ENCODE measurements at regions not wholly inside any gene's neighbourhood (a gene's known extent, or its start where the extent isn't known, plus 50 kb on each side); places are given as distances from the start of the nearest gene placed in this dataset.
"Not testable (repeated sequence)": the region's sequence is repeated elsewhere in the genome, so short reads cannot be mapped to it uniquely, and the experiment has no call there.

DNA sequence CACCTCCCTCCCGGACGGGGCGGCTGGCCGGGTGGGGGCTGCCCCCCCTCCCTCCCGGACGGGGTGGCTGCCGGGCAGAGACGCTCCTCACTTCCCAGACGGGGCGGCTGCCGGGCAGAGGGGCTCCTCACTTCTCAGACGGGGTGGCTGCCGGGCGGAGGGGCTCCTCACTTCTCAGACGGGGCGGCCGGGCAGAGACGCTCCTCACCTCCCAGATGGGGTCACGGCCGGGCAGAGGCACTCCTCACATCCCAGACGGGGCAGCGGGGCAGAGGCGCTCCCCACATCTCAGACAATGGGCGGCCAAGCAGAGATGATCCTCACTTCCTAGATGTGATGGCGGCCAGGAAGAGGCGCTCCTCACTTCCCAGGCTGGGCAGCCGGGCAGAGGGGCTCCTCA is 1430.4 kb upstream of the FLRT2 start:
- H3K36me3 ChIP-seq (ENCODE audit: control insufficient read depth in 1 of 2, insufficient read depth in 2 of 2, low read length in 1 of 2); ATAC-seq (ENCODE audit: low FRiP score); H3K4me3 ChIP-seq (ENCODE audit: low read length in 2 of 2); H3K9me3 ChIP-seq (ENCODE audit: control insufficient read depth, low read length); H3K27ac ChIP-seq (ENCODE audit: low read depth in 1 of 2, low read length in 2 of 2); intact Hi-C loops (cut with DNase I); H3K4me1 ChIP-seq (ENCODE audit: control insufficient read depth in 1 of 2, insufficient read depth in 2 of 2, low read length in 2 of 2); H3K27me3 ChIP-seq (ENCODE audit: control insufficient read depth in 1 of 2, insufficient read depth in 2 of 2, low read length in 1 of 2); DNase-seq: not testable (repeated sequence)
- WGBS, 2 donors: 96% methylated on average over 16 to 27 of the region's 27 CpGs

- DNase-seq (no peak), ATAC-seq (ENCODE audit: low FRiP score) (no peak)
- no peaks in the 10 kb centered on the region for H3K36me3 ChIP-seq (ENCODE audit: control insufficient read depth in 1 of 2, insufficient read depth in 2 of 2, low read length in 1 of 2)
- peaks cover 3% of the 10 kb centered on the region for H3K9me3 ChIP-seq (ENCODE audit: control insufficient read depth, low read length)
- no peak overlapping the region for H3K4me3 ChIP-seq (ENCODE audit: low read length in 2 of 2)
- H3K27me3 ChIP-seq (ENCODE audit: control insufficient read depth in 1 of 2, insufficient read depth in 2 of 2, low read length in 1 of 2): no peaks in the 10 kb centered on the region
- H3K27ac ChIP-seq (ENCODE audit: low read depth in 1 of 2, low read length in 2 of 2): no peak overlapping the region
- no peaks in the 10 kb centered on the region for H3K4me1 ChIP-seq (ENCODE audit: control insufficient read depth in 1 of 2, insufficient read depth in 2 of 2, low read length in 2 of 2)
- intact Hi-C loops (cut with DNase I): no loop called here
Observed at GRCh38 chr14:84107835-84108343, 1422.1 kb upstream of the FLRT2 start.

DNA sequence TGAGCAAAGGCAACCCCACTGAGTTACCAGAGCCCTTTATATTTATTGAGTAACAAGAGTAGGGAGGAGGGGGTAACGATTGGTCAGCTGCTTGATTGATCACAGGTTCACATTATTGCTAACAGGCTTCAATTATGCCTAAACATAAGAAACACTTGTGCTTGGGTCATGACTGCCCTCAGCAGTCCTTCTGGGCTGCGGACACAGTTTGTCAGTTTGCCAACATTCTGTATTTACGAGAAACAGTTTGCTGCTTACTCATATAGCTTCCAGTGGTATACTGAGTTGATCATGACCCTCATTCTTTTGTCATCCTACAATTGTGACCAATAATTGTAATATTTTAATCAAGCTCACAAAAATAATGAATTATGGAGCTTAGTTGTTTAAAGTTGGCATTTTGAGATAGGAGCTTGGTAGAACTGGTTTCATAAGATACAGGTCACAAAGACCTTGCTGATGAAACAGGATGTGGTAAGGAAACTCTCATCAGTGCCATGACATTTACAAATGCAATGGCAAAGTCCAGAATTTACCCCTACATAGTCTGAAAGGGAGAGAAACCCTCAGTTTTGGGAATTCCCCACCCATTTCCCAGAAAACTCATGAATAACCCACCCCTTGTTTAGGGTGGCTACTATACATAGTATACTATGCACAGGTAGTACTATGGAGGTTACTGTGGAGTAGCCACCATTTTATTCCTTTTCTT is 1421.0 kb upstream of the FLRT2 start:
- H3K36me3 ChIP-seq (ENCODE audit: control insufficient read depth in 1 of 2, insufficient read depth in 2 of 2, low read length in 1 of 2): no peaks in the 10 kb centered on the region
- no peak for DNase-seq
- no peaks in the 10 kb centered on the region for H3K9me3 ChIP-seq (ENCODE audit: control insufficient read depth, low read length)
- H3K4me1 ChIP-seq (ENCODE audit: control insufficient read depth in 1 of 2, insufficient read depth in 2 of 2, low read length in 2 of 2): no peaks in the 10 kb centered on the region
- intact Hi-C loops (cut with DNase I): no loop called here
- 81 to 93% methylated on average over 3 of the region's 3 CpGs for WGBS, 2 donors
- H3K27ac ChIP-seq (ENCODE audit: low read depth in 1 of 2, low read length in 2 of 2): no peak overlapping the region
- H3K4me3 ChIP-seq (ENCODE audit: low read length in 2 of 2): no peak overlapping the region
- ATAC-seq (ENCODE audit: low FRiP score): no peak
- no peaks in the 10 kb centered on the region for H3K27me3 ChIP-seq (ENCODE audit: control insufficient read depth in 1 of 2, insufficient read depth in 2 of 2, low read length in 1 of 2)

- intact Hi-C loops (cut with DNase I): no loop called here
- WGBS, 2 donors: 60 to 67% methylated on average over 4 of the region's 4 CpGs
- Histone ChIP-seq H3K27me3 (ENCODE audit: control insufficient read depth in 1 of 2, insufficient read depth in 2 of 2, low read length in 1 of 2) (no peaks in the 10 kb centered on the region), H3K4me1 (ENCODE audit: control insufficient read depth in 1 of 2, insufficient read depth in 2 of 2, low read length in 2 of 2) (no peaks in the 10 kb centered on the region), H3K27ac (ENCODE audit: low read depth in 1 of 2, low read length in 2 of 2) (no peak overlapping the region), H3K4me3 (ENCODE audit: low read length in 2 of 2) (no peak overlapping the region), H3K9me3 (ENCODE audit: control insufficient read depth, low read length) (no peaks in the 10 kb centered on the region), H3K36me3 (ENCODE audit: control insufficient read depth in 1 of 2, insufficient read depth in 2 of 2, low read length in 1 of 2) (no peaks in the 10 kb centered on the region)
- no peak for ATAC-seq (ENCODE audit: low FRiP score)
- no peak for DNase-seq
Observed at GRCh38 chr14:84112589-84112988, 1417.4 kb upstream of the FLRT2 start.

DNA sequence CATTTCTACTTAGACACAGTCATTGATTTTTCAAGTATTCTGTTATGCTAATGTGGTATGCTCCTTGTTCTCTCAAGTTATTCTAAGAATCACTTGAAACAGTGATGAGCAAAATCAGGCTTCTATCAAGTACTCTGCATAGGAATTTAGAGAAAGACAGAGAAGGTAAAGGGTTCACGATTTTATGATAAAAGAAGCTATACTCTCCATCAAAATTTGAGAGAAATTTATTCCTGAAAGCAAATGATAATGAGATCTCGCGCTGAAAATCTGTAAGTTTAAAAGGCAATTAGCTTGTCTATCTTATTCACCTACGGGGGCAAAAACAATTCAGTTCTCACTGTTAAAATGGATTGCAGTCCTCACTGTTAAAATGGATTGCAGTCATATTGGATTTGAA is 1404.3 kb upstream of the FLRT2 start:
- no peaks in the 10 kb centered on the region for H3K27me3 ChIP-seq (ENCODE audit: control insufficient read depth in 1 of 2, insufficient read depth in 2 of 2, low read length in 1 of 2)
- ATAC-seq (ENCODE audit: low FRiP score) (no peak), DNase-seq (no peak)
- H3K4me1 ChIP-seq (ENCODE audit: control insufficient read depth in 1 of 2, insufficient read depth in 2 of 2, low read length in 2 of 2): no peaks in the 10 kb centered on the region
- no peaks in the 10 kb centered on the region for H3K36me3 ChIP-seq (ENCODE audit: control insufficient read depth in 1 of 2, insufficient read depth in 2 of 2, low read length in 1 of 2)
- WGBS, 2 donors: 94% methylated on average over 4 of the region's 4 CpGs
- H3K27ac ChIP-seq (ENCODE audit: low read depth in 1 of 2, low read length in 2 of 2): no peak overlapping the region
- H3K9me3 ChIP-seq (ENCODE audit: control insufficient read depth, low read length): no peaks in the 10 kb centered on the region
- intact Hi-C loops (cut with DNase I): no loop called here
- no peak overlapping the region for H3K4me3 ChIP-seq (ENCODE audit: low read length in 2 of 2)

DNA sequence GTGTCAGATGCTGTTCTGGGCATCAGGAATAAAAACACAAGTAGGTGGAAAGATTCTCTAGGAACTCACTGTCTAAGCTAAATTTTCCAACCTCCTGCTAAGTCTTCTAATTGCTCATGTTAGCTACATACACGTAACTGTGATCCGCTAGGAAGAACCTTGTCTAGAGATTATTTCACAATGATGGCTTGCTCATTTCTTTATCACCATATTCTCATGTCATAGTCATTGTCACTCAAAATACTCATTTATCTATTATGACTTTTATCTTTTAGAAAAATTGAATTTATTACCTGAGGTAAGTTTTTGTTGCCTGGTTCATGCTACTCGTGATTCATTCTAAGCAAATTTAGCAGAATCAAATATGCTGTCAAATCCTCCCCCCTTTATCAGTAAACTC is 1402.4 kb upstream of the FLRT2 start:
- intact Hi-C loops (cut with DNase I): no loop called here
- ATAC-seq (ENCODE audit: low FRiP score): no peak
- H3K27me3 ChIP-seq (ENCODE audit: control insufficient read depth in 1 of 2, insufficient read depth in 2 of 2, low read length in 1 of 2): no peaks in the 10 kb centered on the region
- 65 to 81% methylated on average over 3 of the region's 3 CpGs for WGBS, 2 donors
- no peak for DNase-seq
- H3K36me3 ChIP-seq (ENCODE audit: control insufficient read depth in 1 of 2, insufficient read depth in 2 of 2, low read length in 1 of 2): no peaks in the 10 kb centered on the region
- H3K4me3 ChIP-seq (ENCODE audit: low read length in 2 of 2): no peak overlapping the region
- no peaks in the 10 kb centered on the region for H3K4me1 ChIP-seq (ENCODE audit: control insufficient read depth in 1 of 2, insufficient read depth in 2 of 2, low read length in 2 of 2)
- no peak overlapping the region for H3K27ac ChIP-seq (ENCODE audit: low read depth in 1 of 2, low read length in 2 of 2)
- H3K9me3 ChIP-seq (ENCODE audit: control insufficient read depth, low read length): no peaks in the 10 kb centered on the region

DNA sequence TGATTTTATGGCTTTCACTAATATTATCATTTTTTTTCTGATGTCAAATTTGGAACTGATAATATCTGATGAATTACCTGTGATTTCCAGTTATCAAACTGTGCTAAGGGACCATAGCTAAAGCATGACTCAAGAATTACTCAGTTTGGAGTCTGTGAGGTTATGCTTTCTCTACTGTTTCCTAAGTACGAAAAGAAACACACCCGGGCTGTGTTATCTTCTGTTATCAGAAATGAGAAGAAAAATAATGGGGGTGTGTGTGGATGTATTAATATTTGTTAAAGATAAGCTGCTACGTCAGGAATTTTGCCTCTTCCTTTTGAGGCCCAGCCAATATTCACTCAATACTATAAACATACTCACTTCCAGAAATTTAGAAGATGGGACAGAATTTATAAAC is 1401.9 kb upstream of the FLRT2 start:
- Histone ChIP-seq H3K27ac (ENCODE audit: low read depth in 1 of 2, low read length in 2 of 2) (no peak overlapping the region), H3K4me3 (ENCODE audit: low read length in 2 of 2) (no peak overlapping the region), H3K4me1 (ENCODE audit: control insufficient read depth in 1 of 2, insufficient read depth in 2 of 2, low read length in 2 of 2) (no peaks in the 10 kb centered on the region), H3K36me3 (ENCODE audit: control insufficient read depth in 1 of 2, insufficient read depth in 2 of 2, low read length in 1 of 2) (no peaks in the 10 kb centered on the region), H3K9me3 (ENCODE audit: control insufficient read depth, low read length) (no peaks in the 10 kb centered on the region), H3K27me3 (ENCODE audit: control insufficient read depth in 1 of 2, insufficient read depth in 2 of 2, low read length in 1 of 2) (no peaks in the 10 kb centered on the region)
- intact Hi-C loops (cut with DNase I): no loop called here
- no peak for ATAC-seq (ENCODE audit: low FRiP score)
- no peak for DNase-seq
- 8 to 12% methylated on average over 3 of the region's 3 CpGs for WGBS, 2 donors

GRCh38 chr14:84129007-84129406 is 1400.9 kb upstream of the FLRT2 start:
- 68 to 79% methylated on average over 5 of the region's 5 CpGs for WGBS, 2 donors
- no peak for ATAC-seq (ENCODE audit: low FRiP score)
- intact Hi-C loops (cut with DNase I): no loop called here

GRCh38 chr14:84129941-84130340 is 1400.0 kb upstream of the FLRT2 start:
- no peaks in the 10 kb centered on the region for H3K4me1 ChIP-seq (ENCODE audit: control insufficient read depth in 1 of 2, insufficient read depth in 2 of 2, low read length in 2 of 2)
- WGBS, 2 donors: 89 to 92% methylated on average over 1 of the region's 1 CpG

More at GRCh38 chr14:84129007-84129406, 1400.9 kb upstream of the FLRT2 start:
- Histone ChIP-seq H3K4me1 (ENCODE audit: control insufficient read depth in 1 of 2, insufficient read depth in 2 of 2, low read length in 2 of 2) (no peaks in the 10 kb centered on the region), H3K36me3 (ENCODE audit: control insufficient read depth in 1 of 2, insufficient read depth in 2 of 2, low read length in 1 of 2) (no peaks in the 10 kb centered on the region), H3K4me3 (ENCODE audit: low read length in 2 of 2) (no peak overlapping the region), H3K9me3 (ENCODE audit: control insufficient read depth, low read length) (no peaks in the 10 kb centered on the region), H3K27ac (ENCODE audit: low read depth in 1 of 2, low read length in 2 of 2) (no peak overlapping the region), H3K27me3 (ENCODE audit: control insufficient read depth in 1 of 2, insufficient read depth in 2 of 2, low read length in 1 of 2) (no peaks in the 10 kb centered on the region)
- DNase-seq: no peak

More at GRCh38 chr14:84129941-84130340, 1400.0 kb upstream of the FLRT2 start:
- Histone ChIP-seq H3K4me3 (ENCODE audit: low read length in 2 of 2) (no peak overlapping the region), H3K27me3 (ENCODE audit: control insufficient read depth in 1 of 2, insufficient read depth in 2 of 2, low read length in 1 of 2) (no peaks in the 10 kb centered on the region), H3K9me3 (ENCODE audit: control insufficient read depth, low read length) (no peaks in the 10 kb centered on the region), H3K27ac (ENCODE audit: low read depth in 1 of 2, low read length in 2 of 2) (no peak overlapping the region), H3K36me3 (ENCODE audit: control insufficient read depth in 1 of 2, insufficient read depth in 2 of 2, low read length in 1 of 2) (no peaks in the 10 kb centered on the region)
- no peak for DNase-seq
- ATAC-seq (ENCODE audit: low FRiP score): no peak
- intact Hi-C loops (cut with DNase I): no loop called here

All from aorta (tissue), 5 donors.